ENCODE measurements at regions not wholly inside any gene's neighbourhood (a gene's known extent, or its start where the extent isn't known, plus 50 kb on each side); places are given as distances from the start of the nearest gene placed in this dataset.

DNA sequence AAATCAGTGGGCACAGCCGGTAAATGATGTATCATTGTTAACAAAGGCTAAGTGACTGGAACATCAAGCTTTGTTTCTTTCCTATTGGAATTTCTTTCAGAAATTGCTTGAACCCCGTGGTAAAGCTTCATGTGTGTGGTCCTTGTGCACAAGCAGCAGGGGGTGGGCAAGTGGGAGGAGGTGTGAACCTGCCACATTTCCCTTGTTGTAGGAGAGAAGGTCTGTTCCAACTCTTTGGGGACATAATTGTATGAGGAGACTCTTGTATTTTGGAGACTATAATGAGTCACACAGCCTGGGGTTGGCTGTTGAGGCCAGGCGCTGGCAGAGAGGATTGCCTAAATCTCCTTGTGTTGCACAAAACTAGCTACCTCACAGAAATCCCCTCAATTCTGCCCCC is 620.5 kb downstream of the IRX1 start:
- Histone ChIP-seq H3K36me3 (no peaks in the 10 kb centered on the region), H3K9me3 (no peaks in the 10 kb centered on the region), H3K4me3 (no peak overlapping the region), H3K27ac (no peak overlapping the region), H3K27me3 (replicated peaks; ENCODE audit: insufficient read depth) (no peaks in the 10 kb centered on the region), H3K4me1 (ENCODE audit: control insufficient read depth in 1 of 2, low read depth in 2 of 2) (no peaks in the 10 kb centered on the region)
- TF ChIP-seq, protein P1, sequence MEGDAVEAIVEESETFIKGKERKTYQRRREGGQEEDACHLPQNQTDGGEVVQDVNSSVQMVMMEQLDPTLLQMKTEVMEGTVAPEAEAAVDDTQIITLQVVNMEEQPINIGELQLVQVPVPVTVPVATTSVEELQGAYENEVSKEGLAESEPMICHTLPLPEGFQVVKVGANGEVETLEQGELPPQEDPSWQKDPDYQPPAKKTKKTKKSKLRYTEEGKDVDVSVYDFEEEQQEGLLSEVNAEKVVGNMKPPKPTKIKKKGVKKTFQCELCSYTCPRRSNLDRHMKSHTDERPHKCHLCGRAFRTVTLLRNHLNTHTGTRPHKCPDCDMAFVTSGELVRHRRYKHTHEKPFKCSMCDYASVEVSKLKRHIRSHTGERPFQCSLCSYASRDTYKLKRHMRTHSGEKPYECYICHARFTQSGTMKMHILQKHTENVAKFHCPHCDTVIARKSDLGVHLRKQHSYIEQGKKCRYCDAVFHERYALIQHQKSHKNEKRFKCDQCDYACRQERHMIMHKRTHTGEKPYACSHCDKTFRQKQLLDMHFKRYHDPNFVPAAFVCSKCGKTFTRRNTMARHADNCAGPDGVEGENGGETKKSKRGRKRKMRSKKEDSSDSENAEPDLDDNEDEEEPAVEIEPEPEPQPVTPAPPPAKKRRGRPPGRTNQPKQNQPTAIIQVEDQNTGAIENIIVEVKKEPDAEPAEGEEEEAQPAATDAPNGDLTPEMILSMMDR (IDR thresholded peaks at IDR 0.05), result no peak
- no peak for ATAC-seq (ENCODE audit: insufficient number of reproducible peaks, low FRiP score, low read depth)
- no peak for DNase-seq (ENCODE audit: low spot score)

DNA sequence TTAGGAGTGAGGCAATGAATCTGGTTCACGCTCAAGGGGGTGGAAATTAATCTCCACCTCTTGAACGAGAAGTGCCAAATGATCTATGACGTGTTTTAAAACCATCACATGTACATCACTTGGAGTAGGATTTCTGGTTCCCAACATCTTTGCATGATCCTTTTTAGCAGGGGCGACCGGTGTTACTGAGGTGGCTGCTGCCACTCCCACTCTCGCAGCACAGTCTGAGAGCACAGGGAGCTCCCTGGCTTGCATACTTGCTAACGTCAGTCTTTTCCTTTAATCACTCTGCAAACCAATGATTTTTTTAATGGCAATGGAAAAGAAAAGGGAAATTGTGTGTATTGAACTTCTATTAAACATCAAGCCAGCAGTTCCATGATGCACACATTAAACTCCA is 624.4 kb downstream of the IRX1 start:
- DNase-seq (ENCODE audit: low spot score), result no peak
- H3K36me3 ChIP-seq, result no peaks in the 10 kb centered on the region
- ATAC-seq (ENCODE audit: insufficient number of reproducible peaks, low FRiP score, low read depth), result no peak
- no peaks in the 10 kb centered on the region for H3K4me1 ChIP-seq (ENCODE audit: control insufficient read depth in 1 of 2, low read depth in 2 of 2)
- no peak overlapping the region for H3K4me3 ChIP-seq
- no peak overlapping the region for H3K27ac ChIP-seq
- no peaks in the 10 kb centered on the region for H3K9me3 ChIP-seq
- TF ChIP-seq, protein P1 (IDR thresholded peaks at IDR 0.05), result no peak
- no peaks in the 10 kb centered on the region for H3K27me3 ChIP-seq (replicated peaks; ENCODE audit: insufficient read depth)

DNA sequence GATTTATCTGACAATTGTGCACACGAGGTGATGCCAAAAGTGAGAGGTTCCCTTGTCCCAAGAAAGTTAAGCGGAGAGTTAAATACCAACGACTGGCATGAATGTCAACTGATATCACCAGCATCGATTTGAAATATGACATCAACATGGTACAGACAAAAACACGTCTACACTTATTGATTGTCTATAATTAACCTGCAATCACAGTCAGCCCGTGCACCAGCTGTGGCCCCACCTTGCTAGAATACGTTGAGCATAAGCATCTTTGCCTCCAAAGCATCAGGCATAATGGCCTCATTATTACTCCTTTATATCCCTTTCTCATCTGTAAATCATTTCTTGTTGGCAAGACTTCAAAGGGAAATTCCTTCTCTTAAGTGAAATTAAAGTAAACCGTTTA is 625.4 kb downstream of the IRX1 start:
- H3K9me3 ChIP-seq, result no peaks in the 10 kb centered on the region
- H3K27ac ChIP-seq, result no peak overlapping the region
- H3K36me3 ChIP-seq, result no peaks in the 10 kb centered on the region
- no peak for DNase-seq (ENCODE audit: low spot score)
- H3K27me3 ChIP-seq (replicated peaks; ENCODE audit: insufficient read depth), result no peaks in the 10 kb centered on the region
- no peaks in the 10 kb centered on the region for H3K4me1 ChIP-seq (ENCODE audit: control insufficient read depth in 1 of 2, low read depth in 2 of 2)
- no peak overlapping the region for H3K4me3 ChIP-seq
- TF ChIP-seq, protein P1 (IDR thresholded peaks at IDR 0.05), result no peak
- no peak for ATAC-seq (ENCODE audit: insufficient number of reproducible peaks, low FRiP score, low read depth)

DNA sequence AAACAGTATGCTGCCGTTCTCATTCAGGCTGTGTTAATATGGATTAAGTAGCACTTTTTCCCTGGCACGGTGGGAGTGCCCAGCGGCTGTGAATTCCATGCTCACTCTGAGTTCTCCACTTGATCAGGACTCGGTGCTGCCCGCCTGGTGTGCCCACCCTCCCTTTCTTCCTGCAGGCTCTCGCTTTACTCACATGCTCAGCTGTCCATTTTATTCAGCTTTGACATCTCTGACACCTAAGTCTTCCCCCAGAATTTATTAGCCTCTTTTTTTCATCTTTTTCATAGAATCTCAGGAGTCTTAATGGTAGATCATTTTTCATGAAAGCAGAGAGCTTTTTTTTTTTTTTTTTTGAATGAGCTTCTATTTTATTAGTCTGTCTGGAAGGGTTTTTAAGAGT is 626.5 kb downstream of the IRX1 start:
- Histone ChIP-seq H3K4me3 (no peak overlapping the region), H3K4me1 (ENCODE audit: control insufficient read depth in 1 of 2, low read depth in 2 of 2) (no peaks in the 10 kb centered on the region), H3K27ac (no peak overlapping the region), H3K9me3 (no peaks in the 10 kb centered on the region), H3K36me3 (no peaks in the 10 kb centered on the region), H3K27me3 (replicated peaks; ENCODE audit: insufficient read depth) (no peaks in the 10 kb centered on the region)
- TF ChIP-seq, protein P1 (IDR thresholded peaks at IDR 0.05), result no peak
- DNase-seq (ENCODE audit: low spot score) (no peak), ATAC-seq (ENCODE audit: insufficient number of reproducible peaks, low FRiP score, low read depth) (no peak)

DNA sequence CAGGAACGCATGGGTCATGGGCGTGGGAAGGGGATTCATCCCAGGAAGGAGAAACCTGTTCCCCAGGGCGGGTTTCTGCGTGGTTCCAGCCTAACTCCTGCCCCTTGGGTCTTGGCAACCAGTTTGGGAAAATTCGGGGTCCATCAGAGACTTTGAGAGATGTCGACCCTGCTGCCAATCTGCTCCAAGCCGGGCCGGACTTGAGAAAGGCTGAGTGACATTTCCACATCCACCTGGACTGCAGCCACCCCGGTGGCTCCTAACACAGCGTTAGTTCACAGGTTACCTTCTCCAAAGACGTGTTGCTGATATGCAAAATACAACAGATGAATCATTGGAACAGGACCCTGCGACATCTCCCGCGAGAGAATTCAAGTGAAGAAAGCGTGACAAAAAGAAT is 627.2 kb downstream of the IRX1 start:
- DNase-seq (ENCODE audit: low spot score) (no peak), ATAC-seq (ENCODE audit: insufficient number of reproducible peaks, low FRiP score, low read depth) (no peak)
- TF ChIP-seq, protein P1 (IDR thresholded peaks at IDR 0.05), result no peak
- no peak overlapping the region for H3K4me3 ChIP-seq
- no peaks in the 10 kb centered on the region for H3K27me3 ChIP-seq (replicated peaks; ENCODE audit: insufficient read depth)
- no peaks in the 10 kb centered on the region for H3K36me3 ChIP-seq
- no peaks in the 10 kb centered on the region for H3K9me3 ChIP-seq
- no peak overlapping the region for H3K27ac ChIP-seq
- H3K4me1 ChIP-seq (ENCODE audit: control insufficient read depth in 1 of 2, low read depth in 2 of 2), result no peaks in the 10 kb centered on the region

All from thoracic aorta (tissue), 2 donors.